Endothelial cell of umbilical vein (primary cell): ENCODE measurements at regions not wholly inside any gene's neighbourhood (a gene's known extent, or its start where the extent isn't known, plus 50 kb on each side); places are given as distances from the start of the nearest gene placed in this dataset.

Experiments
- EZH2 ChIP-seq: IDR thresholded peaks from 2 replicates; pipeline ENCODE4 v1.6.1; 2012; ENCODE audit warnings: borderline replicate concordance, low read depth, mild to moderate bottlenecking, moderate library complexity, low read length, inconsistent platforms; ENCODE audit not compliant: severe bottlenecking
- FOS ChIP-seq: IDR thresholded peaks from 2 replicates; pipeline ENCODE4 v1.6.1; 2011; ENCODE audit warnings: mild to moderate bottlenecking, low read length, moderate library complexity, borderline replicate concordance; ENCODE audit not compliant: insufficient read depth
- GATA2 ChIP-seq: IDR thresholded peaks from 2 replicates; pipeline ENCODE4 v1.7.0; 2011; ENCODE audit warnings: low read depth, mild to moderate bottlenecking, moderate library complexity, mixed read lengths, low read length; ENCODE audit not compliant: insufficient read length, insufficient read depth
- JUN ChIP-seq: IDR thresholded peaks from 2 replicates; pipeline ENCODE4 v1.6.1; 2011; ENCODE audit warnings: borderline replicate concordance, low read depth; ENCODE audit not compliant: insufficient read length, insufficient read depth
- MYC ChIP-seq: IDR thresholded peaks from one replicate; pipeline ENCODE4 v1.6.1; 2011; ENCODE audit warnings: mild to moderate bottlenecking, low read depth, low read length
- POLR2A ChIP-seq: IDR thresholded peaks from 2 replicates; pipeline ENCODE4 v1.6.1; 2012; ENCODE audit warnings: low read depth, mild to moderate bottlenecking, control low read depth, low read length
- POLR2AphosphoS5 ChIP-seq: IDR thresholded peaks from 2 replicates; pipeline ENCODE4 v1.6.1; 2012; ENCODE audit warnings: low read depth, mild to moderate bottlenecking, control low read depth, low read length, moderate library complexity; ENCODE audit not compliant: insufficient read depth
- TF ChIP-seq, protein P1 (sequence below), 2 donors: IDR thresholded peaks; 1 replicate in 1 of 2; 2 replicates in 1 of 2; pipeline ENCODE4 v1.5.1; 2011; ENCODE audit warnings: low read length in 2 of 2, mild to moderate bottlenecking in 2 of 2, moderate library complexity in 2 of 2, control low read depth in 1 of 2, inconsistent platforms in 1 of 2, low read depth in 1 of 2; ENCODE audit not compliant: insufficient read depth in 1 of 2; ENCODE audit errors: extremely low read depth in 1 of 2
- TF ChIP-seq, protein P2 (sequence below): IDR thresholded peaks from 2 replicates; pipeline ENCODE4 v1.6.1; 2011; ENCODE audit not compliant: insufficient read depth, insufficient read length

- TF ChIP-seq, protein P1, sequence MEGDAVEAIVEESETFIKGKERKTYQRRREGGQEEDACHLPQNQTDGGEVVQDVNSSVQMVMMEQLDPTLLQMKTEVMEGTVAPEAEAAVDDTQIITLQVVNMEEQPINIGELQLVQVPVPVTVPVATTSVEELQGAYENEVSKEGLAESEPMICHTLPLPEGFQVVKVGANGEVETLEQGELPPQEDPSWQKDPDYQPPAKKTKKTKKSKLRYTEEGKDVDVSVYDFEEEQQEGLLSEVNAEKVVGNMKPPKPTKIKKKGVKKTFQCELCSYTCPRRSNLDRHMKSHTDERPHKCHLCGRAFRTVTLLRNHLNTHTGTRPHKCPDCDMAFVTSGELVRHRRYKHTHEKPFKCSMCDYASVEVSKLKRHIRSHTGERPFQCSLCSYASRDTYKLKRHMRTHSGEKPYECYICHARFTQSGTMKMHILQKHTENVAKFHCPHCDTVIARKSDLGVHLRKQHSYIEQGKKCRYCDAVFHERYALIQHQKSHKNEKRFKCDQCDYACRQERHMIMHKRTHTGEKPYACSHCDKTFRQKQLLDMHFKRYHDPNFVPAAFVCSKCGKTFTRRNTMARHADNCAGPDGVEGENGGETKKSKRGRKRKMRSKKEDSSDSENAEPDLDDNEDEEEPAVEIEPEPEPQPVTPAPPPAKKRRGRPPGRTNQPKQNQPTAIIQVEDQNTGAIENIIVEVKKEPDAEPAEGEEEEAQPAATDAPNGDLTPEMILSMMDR (IDR thresholded peaks at IDR 0.05; ENCODE audit: extremely low read depth in 1 of 2, insufficient read depth in 1 of 2, low read depth in 1 of 2, low read length in 2 of 2), result no peak
- no peak for TF ChIP-seq EZH2
- TF ChIP-seq JUN, result no peak
- no peak for TF ChIP-seq POLR2AphosphoS5
- no peak for TF ChIP-seq POLR2A
- no peak for TF ChIP-seq FOS
- no peak for TF ChIP-seq MYC
- TF ChIP-seq, protein P2, sequence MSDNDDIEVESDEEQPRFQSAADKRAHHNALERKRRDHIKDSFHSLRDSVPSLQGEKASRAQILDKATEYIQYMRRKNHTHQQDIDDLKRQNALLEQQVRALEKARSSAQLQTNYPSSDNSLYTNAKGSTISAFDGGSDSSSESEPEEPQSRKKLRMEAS, result no peak
- TF ChIP-seq GATA2, result no peak
These were observed 550.9 kb downstream of the GLUD2 start for GRCh38 chrX:121598356-121598755.
